GM10248 (cell line): ENCODE measurements at regions not wholly inside any gene's neighbourhood (a gene's known extent, or its start where the extent isn't known, plus 50 kb on each side); places are given as distances from the start of the nearest gene placed in this dataset.

Source experiments
- CTCF ChIA-PET: fragments of 300-600 bp; sonication (Branson Sonifier 250); formaldehyde crosslinking; extraction: SDS; loops from one replicate; lab custom pipeline; 2021; ENCODE audit warnings: antibody characterized with exemption; lab: Yijun Ruan, JAX
- POLR2A ChIA-PET: fragments of 350-650 bp; sonication (Branson Sonifier 250); formaldehyde crosslinking; extraction: SDS; loops from one replicate; lab custom pipeline; 2020; ENCODE audit warnings: antibody characterized with exemption; lab: Yijun Ruan, JAX
- DNase-seq: peaks from one replicate; pipeline ENCODE4 v3.0.0; 2012; ENCODE audit errors: extremely low spot score
- CTCF ChIP-seq: IDR thresholded peaks from 2 replicates; pipeline ENCODE4 v1.5.1; 2012; ENCODE audit warnings: mild to moderate bottlenecking, low read depth; ENCODE audit errors: extremely low read depth, missing control alignments, control extremely low read depth

- ChIA-PET CTCF (no interaction called here), POLR2A (no interaction called here)
- TF ChIP-seq CTCF: no peak
- no peak for DNase-seq
Measured at GRCh38 chr3:153089620-153090019, 72.4 kb upstream of the RAP2B start.

- ChIA-PET CTCF (no interaction called here), POLR2A (no interaction called here)
- DNase-seq: no peak
- no peak for TF ChIP-seq CTCF
Measured at GRCh38 chr3:153090973-153091372, 71.1 kb upstream of the RAP2B start.

- CTCF ChIA-PET: interaction anchor here (1.6 kb wide), 1 partner anchor 20 kb away, joined by 4 read pairs; no protein-coding TSS in a partner anchor
- no peak for TF ChIP-seq CTCF
- no peak for DNase-seq
- POLR2A ChIA-PET: no interaction called here
Measured at GRCh38 chr3:153093629-153094028, 68.4 kb upstream of the RAP2B start.

- ChIA-PET POLR2A (no interaction called here), CTCF (no interaction called here)
- no peak for DNase-seq
- no peak for TF ChIP-seq CTCF
Measured at GRCh38 chr3:153094386-153094785, 67.6 kb upstream of the RAP2B start.

- POLR2A ChIA-PET: no interaction called here
- CTCF ChIA-PET: no interaction called here
- TF ChIP-seq CTCF: no peak
- no peak for DNase-seq
Measured at GRCh38 chr3:153095441-153095840, 66.6 kb upstream of the RAP2B start.

GRCh38 chr3:153096731-153097131 is 65.3 kb upstream of the RAP2B start:
- CTCF ChIA-PET: no interaction called here
- POLR2A ChIA-PET: no interaction called here

More at GRCh38 chr3:153096731-153097131, 65.3 kb upstream of the RAP2B start:
- no peak for TF ChIP-seq CTCF
- no peak for DNase-seq
